A549 (cell line): ENCODE measurements at regions not wholly inside any gene's neighbourhood (a gene's known extent, or its start where the extent isn't known, plus 50 kb on each side); places are given as distances from the start of the nearest gene placed in this dataset.

ENCODE experiments used
- ATAC-seq, 2 experiments: fragments of 200-7000 bp in 1 of 2; fragments of >200 bp in 1 of 2; cut with Nextera tagmentation in 1 of 2; cut with Tn5 transposase in 1 of 2; 3 replicates each; pipeline versions ENCODE4 v1.8.0 to v1.9.1; 2018 to 2020; ENCODE audit warnings: mild to moderate bottlenecking in 1 of 2, moderate library complexity in 1 of 2
- CTCF ChIA-PET: fragments of 300-600 bp; sonication (Branson Sonifier 250); formaldehyde crosslinking; extraction: SDS; loops from one replicate; lab custom pipeline; 2021; ENCODE audit warnings: antibody characterized with exemption, inconsistent platforms; lab: Yijun Ruan, JAX
- POLR2A ChIA-PET: fragments of 350-600 bp; formaldehyde crosslinking; extraction: SDS; loops from one replicate; lab custom pipeline; 2021; ENCODE audit warnings: antibody characterized with exemption, inconsistent platforms; lab: Yijun Ruan, JAX
- DNase-seq, 2 experiments: peaks; one replicate each; pipeline versions ENCODE4 v3.0.0 to v3.0.0-alpha.2; 2011 to 2016; ENCODE audit warnings: low read depth in 1 of 2, low spot score in 1 of 2
- FAIRE-seq: peaks from 2 replicates; lab custom pipeline; 2011; peaks lifted over from hg19 to GRCh38; lab: Jason Lieb, UNC
- H3K27ac ChIP-seq, 2 experiments: fragments of >200 bp; sonication (Bioruptor Twin); formaldehyde crosslinking; 3 replicates each; pipeline ENCODE4 v1.5.1; 2016 to 2017
- H3K4me1 ChIP-seq: fragments of >200 bp; sonication (Bioruptor Twin); formaldehyde crosslinking; 3 replicates; pipeline ENCODE4 v1.6.1; 2016
- H3K4me2 ChIP-seq: fragments of >200 bp; sonication (Bioruptor Twin); formaldehyde crosslinking; 3 replicates; pipeline ENCODE4 v1.6.1; 2016
- H3K4me3 ChIP-seq: fragments of >200 bp; sonication (Bioruptor Twin); formaldehyde crosslinking; 3 replicates; pipeline ENCODE4 v1.5.1; 2016
- H3K9me3 ChIP-seq: fragments of >200 bp; sonication (Bioruptor Twin); formaldehyde crosslinking; 3 replicates; pipeline ENCODE4 v1.6.1; 2016
- CBX2 ChIP-seq: fragments of 200-600 bp; sonication (generic); IDR thresholded peaks from 2 replicates; pipeline ENCODE4 v1.6.1; 2016; ENCODE audit warnings: low read depth, mild to moderate bottlenecking, borderline replicate concordance
- EHMT2 ChIP-seq: fragments of 200-600 bp; sonication (generic); IDR thresholded peaks from 2 replicates; pipeline ENCODE4 v1.6.1; 2016; ENCODE audit warnings: antibody characterized with exemption, low read depth, mild to moderate bottlenecking, moderate library complexity
- HDAC2 ChIP-seq: fragments of 200-600 bp; sonication (generic); IDR thresholded peaks from 2 replicates; pipeline ENCODE4 v1.6.1; 2016
- HOXB13 ChIP-seq: fragments of 250-450 bp; sonication (Bioruptor Pico); IDR thresholded peaks from 2 replicates; pipeline ENCODE4 v1.5.0; 2020; ENCODE audit warnings: low read depth, mild to moderate bottlenecking, moderate library complexity
- HOXB5 ChIP-seq: fragments of 250-450 bp; sonication (Bioruptor Pico); IDR thresholded peaks from 2 replicates; pipeline ENCODE4 v1.5.0; 2020; ENCODE audit warnings: mild to moderate bottlenecking, moderate library complexity
- JUN ChIP-seq, 2 experiments: fragments of >200 bp; sonication (Bioruptor Twin); formaldehyde crosslinking; IDR thresholded peaks; 2 replicates in 1 of 2; 3 replicates in 1 of 2; pipeline ENCODE4 v1.6.1; 2016 to 2017
- KDM1A ChIP-seq: fragments of 200-600 bp; sonication (generic); IDR thresholded peaks from 2 replicates; pipeline ENCODE4 v1.6.1; 2016; ENCODE audit warnings: low read depth, mild to moderate bottlenecking
- KDM5A ChIP-seq: fragments of 200-600 bp; sonication (generic); IDR thresholded peaks from 2 replicates; pipeline ENCODE4 v1.6.1; 2016; ENCODE audit warnings: antibody characterized with exemption, mild to moderate bottlenecking
- MAZ ChIP-seq: fragments of 150-350 bp; IDR thresholded peaks from 2 replicates; pipeline ENCODE4 v1.6.1; 2014; ENCODE audit warnings: antibody characterized with exemption, low read depth, low read length, borderline replicate concordance
- NFE2L2 ChIP-seq: fragments of 150-350 bp; conservative IDR thresholded peaks from 2 replicates; pipeline ENCODE4 v1.6.1; 2014; ENCODE audit warnings: low read length
- NR3C1 ChIP-seq: fragments of >200 bp; sonication (Bioruptor Twin); formaldehyde crosslinking; IDR thresholded peaks from 3 replicates; pipeline ENCODE4 v1.6.1; 2017
- POLR2AphosphoS2 ChIP-seq: conservative IDR thresholded peaks from 2 replicates; pipeline ENCODE4 v1.6.1; 2012; ENCODE audit warnings: low read length, improper control_type of control experiment, inconsistent platforms
- RAD21 ChIP-seq, 2 experiments: fragments of >200 bp in 1 of 2; sonication (Bioruptor Twin) in 1 of 2; formaldehyde crosslinking in 1 of 2; IDR thresholded peaks in 1 of 2; conservative IDR thresholded peaks in 1 of 2; 2 replicates in 1 of 2; 3 replicates in 1 of 2; pipeline ENCODE4 v1.6.1; 2012 to 2018; ENCODE audit warnings: inconsistent platforms in 1 of 2
- RFX5 ChIP-seq: fragments of 450-650 bp; IDR thresholded peaks from 2 replicates; pipeline ENCODE4 v1.7.1; 2014; ENCODE audit warnings: antibody characterized with exemption, mild to moderate bottlenecking, moderate library complexity
- WGBS: methylation state at CpG from one replicate; pipeline ENCODE4 v1.1.6; 2017; ENCODE audit errors: missing lambda C conversion rate; 5-methylcytosine and 5-hydroxymethylcytosine counted together
- TF ChIP-seq, protein P1 (sequence below): fragments of >200 bp; sonication (Bioruptor Twin); formaldehyde crosslinking; IDR thresholded peaks from 3 replicates; pipeline ENCODE4 v1.6.1; 2016
- TF ChIP-seq, protein P2 (sequence below): fragments of 200-600 bp; sonication (generic); IDR thresholded peaks from 2 replicates; pipeline ENCODE4 v1.6.1; 2016; ENCODE audit warnings: antibody characterized with exemption, mild to moderate bottlenecking, moderate library complexity

DNA sequence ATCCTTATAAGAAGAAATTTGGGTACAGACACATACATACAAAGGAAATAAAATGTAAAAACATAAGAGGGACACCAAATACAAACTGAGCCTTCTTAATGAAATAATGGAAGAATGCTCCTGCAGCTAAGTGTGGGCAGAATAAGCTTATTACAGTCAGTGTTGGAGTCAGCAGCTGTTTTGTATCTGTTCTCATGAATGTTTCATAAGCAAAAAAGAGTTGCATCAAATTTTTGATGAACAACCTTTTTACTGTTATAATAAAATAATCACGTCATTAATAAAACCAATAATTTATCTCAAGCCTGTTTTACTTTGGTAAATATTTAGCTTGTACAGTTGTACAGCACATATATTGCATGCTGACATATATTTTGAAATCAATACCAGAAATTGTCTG lies 545.6 kb downstream of the LRRC70 start:
- FAIRE-seq, result no peak
- no peak for DNase-seq
- TF ChIP-seq KDM5A (no peak), JUN (IDR thresholded peaks at IDR 0.05) (no peak), HDAC2 (no peak), HOXB13 (CRISPR knock-in tag) (no peak), CBX2 (no peak), RAD21 (conservative IDR thresholded peaks at IDR 0.05 in 1 of 2, IDR thresholded peaks at IDR 0.05 in 1 of 2) (no peak), RFX5 (no peak), NR3C1 (no peak)
- TF ChIP-seq, protein P1, sequence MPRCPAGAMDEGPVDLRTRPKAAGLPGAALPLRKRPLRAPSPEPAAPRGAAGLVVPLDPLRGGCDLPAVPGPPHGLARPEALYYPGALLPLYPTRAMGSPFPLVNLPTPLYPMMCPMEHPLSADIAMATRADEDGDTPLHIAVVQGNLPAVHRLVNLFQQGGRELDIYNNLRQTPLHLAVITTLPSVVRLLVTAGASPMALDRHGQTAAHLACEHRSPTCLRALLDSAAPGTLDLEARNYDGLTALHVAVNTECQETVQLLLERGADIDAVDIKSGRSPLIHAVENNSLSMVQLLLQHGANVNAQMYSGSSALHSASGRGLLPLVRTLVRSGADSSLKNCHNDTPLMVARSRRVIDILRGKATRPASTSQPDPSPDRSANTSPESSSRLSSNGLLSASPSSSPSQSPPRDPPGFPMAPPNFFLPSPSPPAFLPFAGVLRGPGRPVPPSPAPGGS, result no peak
- TF ChIP-seq, protein P2, sequence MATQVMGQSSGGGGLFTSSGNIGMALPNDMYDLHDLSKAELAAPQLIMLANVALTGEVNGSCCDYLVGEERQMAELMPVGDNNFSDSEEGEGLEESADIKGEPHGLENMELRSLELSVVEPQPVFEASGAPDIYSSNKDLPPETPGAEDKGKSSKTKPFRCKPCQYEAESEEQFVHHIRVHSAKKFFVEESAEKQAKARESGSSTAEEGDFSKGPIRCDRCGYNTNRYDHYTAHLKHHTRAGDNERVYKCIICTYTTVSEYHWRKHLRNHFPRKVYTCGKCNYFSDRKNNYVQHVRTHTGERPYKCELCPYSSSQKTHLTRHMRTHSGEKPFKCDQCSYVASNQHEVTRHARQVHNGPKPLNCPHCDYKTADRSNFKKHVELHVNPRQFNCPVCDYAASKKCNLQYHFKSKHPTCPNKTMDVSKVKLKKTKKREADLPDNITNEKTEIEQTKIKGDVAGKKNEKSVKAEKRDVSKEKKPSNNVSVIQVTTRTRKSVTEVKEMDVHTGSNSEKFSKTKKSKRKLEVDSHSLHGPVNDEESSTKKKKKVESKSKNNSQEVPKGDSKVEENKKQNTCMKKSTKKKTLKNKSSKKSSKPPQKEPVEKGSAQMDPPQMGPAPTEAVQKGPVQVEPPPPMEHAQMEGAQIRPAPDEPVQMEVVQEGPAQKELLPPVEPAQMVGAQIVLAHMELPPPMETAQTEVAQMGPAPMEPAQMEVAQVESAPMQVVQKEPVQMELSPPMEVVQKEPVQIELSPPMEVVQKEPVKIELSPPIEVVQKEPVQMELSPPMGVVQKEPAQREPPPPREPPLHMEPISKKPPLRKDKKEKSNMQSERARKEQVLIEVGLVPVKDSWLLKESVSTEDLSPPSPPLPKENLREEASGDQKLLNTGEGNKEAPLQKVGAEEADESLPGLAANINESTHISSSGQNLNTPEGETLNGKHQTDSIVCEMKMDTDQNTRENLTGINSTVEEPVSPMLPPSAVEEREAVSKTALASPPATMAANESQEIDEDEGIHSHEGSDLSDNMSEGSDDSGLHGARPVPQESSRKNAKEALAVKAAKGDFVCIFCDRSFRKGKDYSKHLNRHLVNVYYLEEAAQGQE, result no peak
- WGBS, result 57% methylated on average over 1 of the region's 1 CpG
- Histone ChIP-seq H3K4me3 (no peak overlapping the region), H3K4me1 (no peaks in the 10 kb centered on the region), H3K9me3 (no peaks in the 10 kb centered on the region), H3K27ac (no peak overlapping the region), H3K4me2 (no peak overlapping the region)
- CTCF ChIA-PET, result no interaction called here
- no peak for ATAC-seq
- POLR2A ChIA-PET, result no interaction called here

DNA sequence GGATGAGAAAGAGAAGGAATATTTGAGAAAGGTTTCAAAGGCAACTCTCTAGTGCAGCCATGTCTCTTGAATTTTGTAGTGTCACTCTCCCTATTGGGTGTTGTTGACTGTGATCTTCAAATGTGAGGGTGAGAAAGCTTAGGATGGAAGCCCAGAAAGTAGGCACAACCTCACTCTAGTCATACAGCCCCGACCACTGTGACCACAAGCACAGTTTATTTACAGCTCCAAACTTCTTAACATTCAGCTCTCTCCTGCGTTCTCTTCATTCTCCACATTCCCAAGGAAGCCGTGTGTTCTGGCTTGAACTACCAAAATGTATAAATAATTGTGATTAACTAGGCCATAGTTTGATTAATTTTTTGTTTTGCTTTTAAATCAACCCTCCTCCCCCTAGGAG lies 542.9 kb downstream of the LRRC70 start:
- FAIRE-seq (no peak), DNase-seq (no peak), ATAC-seq (no peak)
- no peak overlapping the region for H3K4me3 ChIP-seq
- ChIA-PET POLR2A (no interaction called here), CTCF (no interaction called here)
- no peaks in the 10 kb centered on the region for H3K9me3 ChIP-seq
- TF ChIP-seq MAZ, result no peak
- no peak for TF ChIP-seq EHMT2
- no peak for TF ChIP-seq HOXB5 (CRISPR knock-in tag)
- no peak for TF ChIP-seq KDM1A
- TF ChIP-seq, protein P2, result no peak
- no peak overlapping the region for H3K4me2 ChIP-seq
- WGBS, result 27% methylated on average over 3 of the region's 3 CpGs
- H3K27ac ChIP-seq, result no peak overlapping the region
- no peaks in the 10 kb centered on the region for H3K4me1 ChIP-seq

DNA sequence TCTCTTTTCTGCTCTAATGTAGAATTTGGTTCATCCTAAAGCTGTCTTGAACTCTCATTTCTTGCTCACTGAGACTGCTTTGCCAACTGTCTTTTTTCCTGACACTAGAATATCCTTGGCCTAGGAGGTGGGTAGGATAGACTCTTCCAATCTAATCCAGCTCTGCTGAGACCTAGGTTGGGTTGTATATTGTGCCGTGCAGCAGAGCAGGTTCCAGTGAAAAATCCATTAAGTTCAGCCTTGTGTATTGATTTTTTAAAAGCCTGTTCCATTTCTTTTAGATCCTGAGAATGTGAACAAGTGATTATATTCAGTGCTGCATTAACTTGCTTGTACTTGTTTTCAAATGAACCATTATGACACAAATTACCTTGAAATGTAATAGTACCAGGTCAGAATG lies 539.6 kb downstream of the LRRC70 start:
- ChIA-PET CTCF (no interaction called here), POLR2A (no interaction called here)
- WGBS, result 16% methylated on average over 1 of the region's 1 CpG
- Histone ChIP-seq H3K4me1 (no peaks in the 10 kb centered on the region), H3K4me2 (no peak overlapping the region), H3K9me3 (no peaks in the 10 kb centered on the region), H3K27ac (no peak overlapping the region), H3K4me3 (no peak overlapping the region)
- FAIRE-seq (no peak), DNase-seq (no peak), ATAC-seq (no peak)
- TF ChIP-seq HDAC2 (no peak), POLR2AphosphoS2 (no peak), NFE2L2 (no peak)
- TF ChIP-seq, protein P2, result no peak
